Endothelial cell of umbilical vein (primary cell): ENCODE measurements at regions not wholly inside any gene's neighbourhood (a gene's known extent, or its start where the extent isn't known, plus 50 kb on each side); places are given as distances from the start of the nearest gene placed in this dataset.
"Not testable (repeated sequence)": the region's sequence is repeated elsewhere in the genome, so short reads cannot be mapped to it uniquely, and the experiment has no call there.

Experiments used
- BruUV-seq: library from RNA; stranded (reverse); fragments of 400-500 nt; replicated peaks from 2 replicates; lab custom pipeline; 2021; lab: Mats Ljungman, UMichigan
- CTCF ChIA-PET: fragments of 300-600, 350-600 bp; sonication (Branson Sonifier 250); formaldehyde crosslinking; loops from one replicate; lab custom pipeline; 2021; ENCODE audit warnings: antibody characterized with exemption, inconsistent platforms; lab: Charles Lee
- POLR2A ChIA-PET: fragments of 300-600, 350-600 bp; sonication (Branson Sonifier 250); formaldehyde crosslinking; loops from one replicate; lab custom pipeline; 2021; ENCODE audit warnings: antibody characterized with exemption, inconsistent platforms; lab: Charles Lee
- DNase-seq: peaks from one replicate; pipeline ENCODE4 v3.0.0-alpha.2; 2011; ENCODE audit warnings: low read depth, low spot score
- FAIRE-seq: peaks from 2 replicates; lab custom pipeline; 2011; peaks lifted over from hg19 to GRCh38; lab: Jason Lieb, UNC
- H2AFZ ChIP-seq: 2 replicates; pipeline ENCODE4 v1.6.0; 2012; ENCODE audit warnings: low read depth, low read length, control low read depth, inconsistent platforms
- H3K27ac ChIP-seq: 2 replicates; pipeline ENCODE4 v1.5.1; 2011; ENCODE audit warnings: low read depth, mild to moderate bottlenecking, control low read depth, low read length, moderate library complexity; ENCODE audit not compliant: insufficient read depth
- H3K27me3 ChIP-seq, 2 experiments: 2 replicates each; pipeline versions ENCODE4 v1.6.0 to v1.6.1; 2011; ENCODE audit warnings: low read length in 2 of 2, mixed read lengths in 1 of 2; ENCODE audit not compliant: control insufficient read depth in 2 of 2, insufficient read depth in 2 of 2
- H3K36me3 ChIP-seq, 2 experiments: 2 replicates in 1 of 2; 3 replicates in 1 of 2; pipeline ENCODE4 v1.5.1; 2011; ENCODE audit warnings: low read length in 2 of 2, mild to moderate bottlenecking in 1 of 2, moderate library complexity in 1 of 2; ENCODE audit not compliant: control insufficient read depth in 2 of 2, insufficient read depth in 2 of 2; ENCODE audit errors: extremely low read depth in 1 of 2
- H3K4me1 ChIP-seq: 3 replicates; pipeline ENCODE4 v1.5.1; 2011; ENCODE audit warnings: mild to moderate bottlenecking, low read length; ENCODE audit not compliant: control insufficient read depth, insufficient read depth; ENCODE audit errors: extremely low read depth
- H3K4me2 ChIP-seq: 2 replicates; pipeline ENCODE4 v1.6.1; 2011; ENCODE audit warnings: low read length, control low read depth, mixed read lengths; ENCODE audit not compliant: insufficient read depth
- H3K4me3 ChIP-seq, 3 experiments: fragments of 200-600 bp in 1 of 3; sonication (generic), shearing (Covaris generic) in 1 of 3; replicated peaks in 1 of 3; 2 replicates each; pipeline ENCODE4 v1.5.1; 2011 to 2016; ENCODE audit warnings: control low read depth in 3 of 3, low read length in 3 of 3, mild to moderate bottlenecking in 2 of 3, inconsistent platforms in 1 of 3, low read depth in 1 of 3, moderate library complexity in 1 of 3; ENCODE audit not compliant: insufficient read depth in 1 of 3
- H3K79me2 ChIP-seq: 2 replicates; pipeline ENCODE4 v1.6.0; 2012; ENCODE audit warnings: low read length, inconsistent platforms; ENCODE audit not compliant: control insufficient read depth, insufficient read depth
- H3K9ac ChIP-seq: replicated peaks from 2 replicates; pipeline ENCODE3; 2011; ENCODE audit warnings: low read length, control low read depth; ENCODE audit not compliant: insufficient read depth; ENCODE audit errors: extremely low read depth
- H3K9me1 ChIP-seq: replicated peaks from 3 replicates; pipeline ENCODE4 v1.6.0; 2011; ENCODE audit warnings: mild to moderate bottlenecking, low read length; ENCODE audit not compliant: control insufficient read depth, insufficient read depth; ENCODE audit errors: extremely low read depth
- H3K9me3 ChIP-seq: replicated peaks from 2 replicates; pipeline ENCODE4 v1.5.1; 2012; ENCODE audit warnings: low read length, inconsistent platforms; ENCODE audit not compliant: control insufficient read depth, insufficient read depth
- H4K20me1 ChIP-seq: replicated peaks from 2 replicates; pipeline ENCODE3; 2011; ENCODE audit warnings: mild to moderate bottlenecking, low read length; ENCODE audit not compliant: control insufficient read depth, insufficient read depth; ENCODE audit errors: extremely low read depth
- EZH2 ChIP-seq: IDR thresholded peaks from 2 replicates; pipeline ENCODE4 v1.6.1; 2012; ENCODE audit warnings: borderline replicate concordance, low read depth, mild to moderate bottlenecking, moderate library complexity, low read length, inconsistent platforms; ENCODE audit not compliant: severe bottlenecking
- FOS ChIP-seq: IDR thresholded peaks from 2 replicates; pipeline ENCODE4 v1.6.1; 2011; ENCODE audit warnings: mild to moderate bottlenecking, low read length, moderate library complexity, borderline replicate concordance; ENCODE audit not compliant: insufficient read depth
- GATA2 ChIP-seq: IDR thresholded peaks from 2 replicates; pipeline ENCODE4 v1.7.0; 2011; ENCODE audit warnings: low read depth, mild to moderate bottlenecking, moderate library complexity, mixed read lengths, low read length; ENCODE audit not compliant: insufficient read length, insufficient read depth
- JUN ChIP-seq: IDR thresholded peaks from 2 replicates; pipeline ENCODE4 v1.6.1; 2011; ENCODE audit warnings: borderline replicate concordance, low read depth; ENCODE audit not compliant: insufficient read length, insufficient read depth
- MYC ChIP-seq: IDR thresholded peaks from one replicate; pipeline ENCODE4 v1.6.1; 2011; ENCODE audit warnings: mild to moderate bottlenecking, low read depth, low read length
- POLR2A ChIP-seq: IDR thresholded peaks from 2 replicates; pipeline ENCODE4 v1.6.1; 2012; ENCODE audit warnings: low read depth, mild to moderate bottlenecking, control low read depth, low read length
- POLR2AphosphoS5 ChIP-seq: IDR thresholded peaks from 2 replicates; pipeline ENCODE4 v1.6.1; 2012; ENCODE audit warnings: low read depth, mild to moderate bottlenecking, control low read depth, low read length, moderate library complexity; ENCODE audit not compliant: insufficient read depth
- dilution Hi-C: fragments of 300-500 bp; cut with MboI; formaldehyde crosslinking; loops from one replicate; pipeline ENCODE4 v1.15.0; 2019; ENCODE audit warnings: low sequenced_read_pairs; ENCODE audit not compliant: extremely low pct_ligation_motif_present
- intact Hi-C: fragments of 100-400 bp; cut with micrococcal nuclease; formaldehyde crosslinking; loops from one replicate; pipeline ENCODE4 v1.10.0; 2022
- TF ChIP-seq, protein P1 (sequence below): IDR thresholded peaks from 2 replicates; pipeline ENCODE4 v1.6.1; 2011; ENCODE audit not compliant: insufficient read depth, insufficient read length
- TF ChIP-seq, protein P2 (sequence below), 2 donors: IDR thresholded peaks; 1 replicate in 1 of 2; 2 replicates in 1 of 2; pipeline ENCODE4 v1.5.1; 2011; ENCODE audit warnings: low read length in 2 of 2, mild to moderate bottlenecking in 2 of 2, moderate library complexity in 2 of 2, control low read depth in 1 of 2, inconsistent platforms in 1 of 2, low read depth in 1 of 2; ENCODE audit not compliant: insufficient read depth in 1 of 2; ENCODE audit errors: extremely low read depth in 1 of 2

DNA sequence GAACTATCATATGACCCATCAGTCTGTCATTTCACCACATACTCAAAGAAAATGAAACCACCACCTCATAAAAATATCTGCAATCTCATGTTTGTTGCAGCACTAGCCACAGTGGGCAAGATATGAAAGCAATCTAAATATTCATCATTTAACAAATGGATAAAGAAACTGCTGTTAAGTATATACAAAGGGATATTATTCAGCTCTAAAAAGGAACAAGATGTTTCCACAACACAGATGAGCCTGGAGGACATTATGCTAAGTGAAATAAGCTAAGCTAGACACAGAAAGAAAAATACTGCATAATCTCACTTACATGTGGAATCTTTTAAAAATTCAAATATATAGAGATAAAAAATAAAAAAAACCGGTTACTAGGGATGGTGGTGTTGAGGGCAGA is 108.2 kb upstream of the BRWD3 start:
- Histone ChIP-seq H3K27me3 (no peaks in the 10 kb centered on the region), H3K4me3 (no peak overlapping the region), H3K79me2 (no peaks in the 10 kb centered on the region), H3K4me1 (no peaks in the 10 kb centered on the region), H3K4me2 (no peak overlapping the region), H3K9me3 (no peaks in the 10 kb centered on the region), H3K36me3 (no peaks in the 10 kb centered on the region), H3K9me1 (no peaks in the 10 kb centered on the region), H3K27ac (no peak overlapping the region), H2AFZ (no peak overlapping the region), H3K9ac (no peak overlapping the region), H4K20me1 (no peaks in the 10 kb centered on the region)
- FAIRE-seq (no peak), DNase-seq (no peak)
- CTCF ChIA-PET: no interaction called here
- intact Hi-C loops: no loop called here
- TF ChIP-seq JUN: no peak
- TF ChIP-seq FOS: no peak
- TF ChIP-seq MYC: no peak
- no peak for TF ChIP-seq EZH2
- TF ChIP-seq, protein P1, sequence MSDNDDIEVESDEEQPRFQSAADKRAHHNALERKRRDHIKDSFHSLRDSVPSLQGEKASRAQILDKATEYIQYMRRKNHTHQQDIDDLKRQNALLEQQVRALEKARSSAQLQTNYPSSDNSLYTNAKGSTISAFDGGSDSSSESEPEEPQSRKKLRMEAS: no peak
- TF ChIP-seq, protein P2, sequence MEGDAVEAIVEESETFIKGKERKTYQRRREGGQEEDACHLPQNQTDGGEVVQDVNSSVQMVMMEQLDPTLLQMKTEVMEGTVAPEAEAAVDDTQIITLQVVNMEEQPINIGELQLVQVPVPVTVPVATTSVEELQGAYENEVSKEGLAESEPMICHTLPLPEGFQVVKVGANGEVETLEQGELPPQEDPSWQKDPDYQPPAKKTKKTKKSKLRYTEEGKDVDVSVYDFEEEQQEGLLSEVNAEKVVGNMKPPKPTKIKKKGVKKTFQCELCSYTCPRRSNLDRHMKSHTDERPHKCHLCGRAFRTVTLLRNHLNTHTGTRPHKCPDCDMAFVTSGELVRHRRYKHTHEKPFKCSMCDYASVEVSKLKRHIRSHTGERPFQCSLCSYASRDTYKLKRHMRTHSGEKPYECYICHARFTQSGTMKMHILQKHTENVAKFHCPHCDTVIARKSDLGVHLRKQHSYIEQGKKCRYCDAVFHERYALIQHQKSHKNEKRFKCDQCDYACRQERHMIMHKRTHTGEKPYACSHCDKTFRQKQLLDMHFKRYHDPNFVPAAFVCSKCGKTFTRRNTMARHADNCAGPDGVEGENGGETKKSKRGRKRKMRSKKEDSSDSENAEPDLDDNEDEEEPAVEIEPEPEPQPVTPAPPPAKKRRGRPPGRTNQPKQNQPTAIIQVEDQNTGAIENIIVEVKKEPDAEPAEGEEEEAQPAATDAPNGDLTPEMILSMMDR (IDR thresholded peaks at IDR 0.05; ENCODE audit: extremely low read depth in 1 of 2, insufficient read depth in 1 of 2, low read depth in 1 of 2, low read length in 2 of 2): no peak
- TF ChIP-seq POLR2A: no peak
- no peak for TF ChIP-seq GATA2
- TF ChIP-seq POLR2AphosphoS5: no peak
- BruUV-seq: no TSS peak
- dilution Hi-C loops: no loop called here
- POLR2A ChIA-PET: no interaction called here

DNA sequence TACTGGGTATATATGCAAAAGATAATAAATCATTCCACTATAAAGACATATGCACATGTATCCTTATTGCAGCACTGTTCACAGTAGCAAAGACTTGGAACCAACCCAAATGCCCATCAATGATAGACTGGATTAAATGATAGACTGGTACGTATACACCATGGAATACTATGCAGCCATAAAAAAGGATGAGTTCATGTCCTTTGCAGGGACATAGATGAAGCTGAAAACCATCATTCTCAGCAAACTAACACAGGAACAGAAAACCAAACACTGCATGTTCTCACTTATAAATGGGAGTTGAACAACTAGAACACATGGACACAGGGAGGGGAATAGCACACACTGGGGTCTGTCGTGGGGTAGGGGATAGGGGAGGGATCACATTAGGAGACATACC is 102.7 kb upstream of the BRWD3 start:
- H3K9me1 ChIP-seq, intact Hi-C loops, POLR2A ChIA-PET, DNase-seq, H3K9ac ChIP-seq, FAIRE-seq, H3K4me3 ChIP-seq, H2AFZ ChIP-seq, H3K9me3 ChIP-seq, H3K27ac ChIP-seq, H3K79me2 ChIP-seq, H3K36me3 ChIP-seq, BruUV-seq, dilution Hi-C loops, CTCF ChIA-PET, H3K4me2 ChIP-seq, H3K4me1 ChIP-seq, H4K20me1 ChIP-seq, H3K27me3 ChIP-seq: not testable (repeated sequence)
